ENCODE measurements at regions not wholly inside any gene's neighbourhood (a gene's known extent, or its start where the extent isn't known, plus 50 kb on each side); places are given as distances from the start of the nearest gene placed in this dataset.

GRCh38 chr2:37582481-37583220, 88.8 kb downstream of the CDC42EP3 start:
- no peak for TF ChIP-seq JUND (IDR thresholded peaks at IDR 0.05; ENCODE audit: low read depth)
- in situ Hi-C loops (cut with HindIII; ENCODE audit: low pct_unique_long_range_greater_than_20kb, low sequenced_read_pairs), result no loop called here
- no peak for DNase-seq (ENCODE audit: low read depth in 1 of 2, low spot score in 1 of 2)

GRCh38 chr2:37583402-37583801, 88.0 kb downstream of the CDC42EP3 start:
- in situ Hi-C loops (cut with HindIII; ENCODE audit: low pct_unique_long_range_greater_than_20kb, low sequenced_read_pairs), result no loop called here
- no peak for TF ChIP-seq JUND (IDR thresholded peaks at IDR 0.05; ENCODE audit: low read depth)
- DNase-seq (ENCODE audit: low read depth in 1 of 2, low spot score in 1 of 2), result no peak

- in situ Hi-C loops (cut with HindIII; ENCODE audit: low pct_unique_long_range_greater_than_20kb, low sequenced_read_pairs), result no loop called here
- no peak for DNase-seq (ENCODE audit: low read depth in 1 of 2, low spot score in 1 of 2)
Measured at GRCh38 chr2:37583867-37584266, 87.6 kb downstream of the CDC42EP3 start.

GRCh38 chr2:37585295-37585908, 86.0 kb downstream of the CDC42EP3 start:
- TF ChIP-seq JUND (IDR thresholded peaks at IDR 0.05; ENCODE audit: low read depth), result no peak
- peak in 1 of 2 experiments; percentile 16 for DNase-seq (ENCODE audit: low read depth in 1 of 2, low spot score in 1 of 2)
- in situ Hi-C loops (cut with HindIII; ENCODE audit: low pct_unique_long_range_greater_than_20kb, low sequenced_read_pairs), result no loop called here

More at GRCh38 chr2:37583867-37584266, 87.6 kb downstream of the CDC42EP3 start:
- no peak for TF ChIP-seq JUND (IDR thresholded peaks at IDR 0.05; ENCODE audit: low read depth)

GRCh38 chr2:37585982-37586621, 85.3 kb downstream of the CDC42EP3 start:
- DNase-seq (ENCODE audit: low read depth in 1 of 2, low spot score in 1 of 2), result no peak
- TF ChIP-seq JUND (IDR thresholded peaks at IDR 0.05; ENCODE audit: low read depth), result no peak
- in situ Hi-C loops (cut with HindIII; ENCODE audit: low pct_unique_long_range_greater_than_20kb, low sequenced_read_pairs), result no loop called here

GRCh38 chr2:37586663-37587317, 84.7 kb downstream of the CDC42EP3 start:
- in situ Hi-C loops (cut with HindIII; ENCODE audit: low pct_unique_long_range_greater_than_20kb, low sequenced_read_pairs), result no loop called here
- DNase-seq (ENCODE audit: low read depth in 1 of 2, low spot score in 1 of 2), result no peak
- no peak for TF ChIP-seq JUND (IDR thresholded peaks at IDR 0.05; ENCODE audit: low read depth)

- in situ Hi-C loops (cut with HindIII; ENCODE audit: low pct_unique_long_range_greater_than_20kb, low sequenced_read_pairs), result no loop called here
- no peak for TF ChIP-seq JUND (IDR thresholded peaks at IDR 0.05; ENCODE audit: low read depth)
- no peak for DNase-seq (ENCODE audit: low read depth in 1 of 2, low spot score in 1 of 2)
Measured at GRCh38 chr2:37587817-37588216, 83.6 kb downstream of the CDC42EP3 start.

GRCh38 chr2:37588316-37588777, 83.1 kb downstream of the CDC42EP3 start:
- TF ChIP-seq JUND (IDR thresholded peaks at IDR 0.05; ENCODE audit: low read depth), result no peak
- in situ Hi-C loops (cut with HindIII; ENCODE audit: low pct_unique_long_range_greater_than_20kb, low sequenced_read_pairs), result no loop called here
- peak in 1 of 2 experiments; percentile 36 for DNase-seq (ENCODE audit: low read depth in 1 of 2, low spot score in 1 of 2)

GRCh38 chr2:37589298-37589697, 82.1 kb downstream of the CDC42EP3 start:
- in situ Hi-C loops (cut with HindIII; ENCODE audit: low pct_unique_long_range_greater_than_20kb, low sequenced_read_pairs), result no loop called here
- no peak for DNase-seq (ENCODE audit: low read depth in 1 of 2, low spot score in 1 of 2)
- no peak for TF ChIP-seq JUND (IDR thresholded peaks at IDR 0.05; ENCODE audit: low read depth)

GRCh38 chr2:37590119-37590571, 81.3 kb downstream of the CDC42EP3 start:
- no peak for DNase-seq (ENCODE audit: low read depth in 1 of 2, low spot score in 1 of 2)
- in situ Hi-C loops (cut with HindIII; ENCODE audit: low pct_unique_long_range_greater_than_20kb, low sequenced_read_pairs), result no loop called here
- no peak for TF ChIP-seq JUND (IDR thresholded peaks at IDR 0.05; ENCODE audit: low read depth)

Data from T47D (cell line).